HEK293 (cell line): ENCODE measurements at regions not wholly inside any gene's neighbourhood (a gene's known extent, or its start where the extent isn't known, plus 50 kb on each side); places are given as distances from the start of the nearest gene placed in this dataset.

Source experiments
- CTCF ChIA-PET: fragments of 350-600 bp; formaldehyde crosslinking; extraction: SDS; loops from one replicate; lab custom pipeline; 2021; ENCODE audit warnings: antibody characterized with exemption; lab: Yijun Ruan, JAX
- POLR2A ChIA-PET: fragments of 300-600 bp; formaldehyde crosslinking; extraction: SDS; loops from one replicate; lab custom pipeline; 2020; ENCODE audit warnings: antibody characterized with exemption, inconsistent platforms; lab: Yijun Ruan, JAX
- H3K27ac ChIP-seq: fragments of 200-500 bp; sonication (Bioruptor generic); 2 replicates; pipeline ENCODE4 v1.5.1; 2014; ENCODE audit warnings: low read depth, low read length, control low read depth, inconsistent platforms; ENCODE audit errors: extremely low read depth
- H3K36me3 ChIP-seq, 2 experiments: fragments of 200-500 bp in 1 of 2; sonication (Bioruptor generic) in 1 of 2; 1 replicate in 1 of 2; 2 replicates in 1 of 2; pipeline ENCODE4 v1.5.1; 2014 to 2017; ENCODE audit warnings: inconsistent platforms in 2 of 2, low read length in 2 of 2; ENCODE audit not compliant: control insufficient read depth in 2 of 2, insufficient read depth in 1 of 2
- H3K4me1 ChIP-seq: fragments of 200-500 bp; sonication (Bioruptor generic); 2 replicates; pipeline ENCODE4 v1.5.1; 2014; ENCODE audit warnings: mild to moderate bottlenecking, low read length, inconsistent platforms; ENCODE audit not compliant: control insufficient read depth, insufficient read depth
- H3K4me3 ChIP-seq: 2 replicates; pipeline ENCODE4 v1.5.1; 2011; ENCODE audit warnings: low read depth, mild to moderate bottlenecking, control low read depth, low read length, moderate library complexity
- H3K9me3 ChIP-seq: fragments of 200-500 bp; sonication (Bioruptor generic); 2 replicates; pipeline ENCODE4 v1.5.1; 2014; ENCODE audit warnings: low read depth, low read length, inconsistent platforms; ENCODE audit not compliant: control insufficient read depth, insufficient read depth
- FEZF1 ChIP-seq: fragments of 450-650 bp; formaldehyde crosslinking; IDR thresholded peaks from 2 replicates; pipeline ENCODE4 v1.5.1; 2016; ENCODE audit warnings: missing biosample characterization, missing genetic modification characterization
- GLI4 ChIP-seq: fragments of 450-650 bp; formaldehyde crosslinking; IDR thresholded peaks from 2 replicates; pipeline ENCODE4 v1.5.1; 2016; ENCODE audit warnings: missing biosample characterization, missing genetic modification characterization
- KLF1 ChIP-seq: fragments of 450-650 bp; formaldehyde crosslinking; IDR thresholded peaks from 2 replicates; pipeline ENCODE4 v1.5.1; 2016; ENCODE audit warnings: missing biosample characterization, missing genetic modification characterization
- OVOL3 ChIP-seq: fragments of 450-650 bp; formaldehyde crosslinking; IDR thresholded peaks from 2 replicates; pipeline ENCODE4 v1.5.1; 2016; ENCODE audit warnings: missing biosample characterization, missing genetic modification characterization
- TCF7L2 ChIP-seq: IDR thresholded peaks from 2 replicates; pipeline ENCODE4 v1.6.1; 2011; ENCODE audit warnings: low read depth, mild to moderate bottlenecking, inconsistent platforms, low read length, moderate library complexity, borderline replicate concordance
- ZBTB1 ChIP-seq: fragments of 450-650 bp; formaldehyde crosslinking; IDR thresholded peaks from 2 replicates; pipeline ENCODE4 v1.5.1; 2016; ENCODE audit warnings: missing biosample characterization, missing genetic modification characterization
- ZBTB26 ChIP-seq: fragments of 450-650 bp; formaldehyde crosslinking; optimal IDR thresholded peaks from 2 replicates; pipeline ENCODE3; 2016; ENCODE audit warnings: missing biosample characterization, mild to moderate bottlenecking, missing genetic modification characterization
- ZBTB48 ChIP-seq: fragments of 450-650 bp; formaldehyde crosslinking; IDR thresholded peaks from 2 replicates; pipeline ENCODE4 v1.5.1; 2016; ENCODE audit warnings: missing biosample characterization, missing genetic modification characterization
- ZNF112 ChIP-seq: fragments of 450-650 bp; formaldehyde crosslinking; IDR thresholded peaks from 2 replicates; pipeline ENCODE4 v1.5.0; 2017; ENCODE audit warnings: missing biosample characterization, missing genetic modification characterization
- ZNF146 ChIP-seq: fragments of 450-650 bp; formaldehyde crosslinking; IDR thresholded peaks from 2 replicates; pipeline ENCODE4 v1.5.1; 2016; ENCODE audit warnings: missing biosample characterization, missing genetic modification characterization
- ZNF148 ChIP-seq: fragments of 450-650 bp; formaldehyde crosslinking; IDR thresholded peaks from 2 replicates; pipeline ENCODE4 v1.5.0; 2017; ENCODE audit warnings: missing biosample characterization, missing genetic modification characterization, borderline replicate concordance
- ZNF211 ChIP-seq: fragments of 450-650 bp; formaldehyde crosslinking; IDR thresholded peaks from 2 replicates; pipeline ENCODE4 v1.5.1; 2016; ENCODE audit warnings: low read depth, missing biosample characterization, missing genetic modification characterization
- ZNF239 ChIP-seq: fragments of 450-650 bp; formaldehyde crosslinking; IDR thresholded peaks from 2 replicates; pipeline ENCODE4 v1.5.1; 2016; ENCODE audit warnings: missing biosample characterization, missing genetic modification characterization
- ZNF24 ChIP-seq: fragments of 450-650 bp; formaldehyde crosslinking; IDR thresholded peaks from 2 replicates; pipeline ENCODE4 v1.5.1; 2016; ENCODE audit warnings: missing biosample characterization, missing genetic modification characterization
- ZNF266 ChIP-seq: fragments of 450-650 bp; formaldehyde crosslinking; IDR thresholded peaks from 2 replicates; pipeline ENCODE4 v1.5.1; 2016; ENCODE audit warnings: missing biosample characterization, missing genetic modification characterization, low read depth
- ZNF302 ChIP-seq: fragments of 450-650 bp; formaldehyde crosslinking; IDR thresholded peaks from 2 replicates; pipeline ENCODE4 v1.5.1; 2016; ENCODE audit warnings: missing biosample characterization, missing genetic modification characterization, low read depth
- ZNF341 ChIP-seq: fragments of 450-650 bp; formaldehyde crosslinking; IDR thresholded peaks from 2 replicates; pipeline ENCODE4; 2016; ENCODE audit warnings: low read depth, missing biosample characterization, missing genetic modification characterization
- ZNF37A ChIP-seq: fragments of 450-650 bp; IDR thresholded peaks from 2 replicates; pipeline ENCODE4 v1.5.1; 2018; ENCODE audit warnings: missing biosample characterization, missing genetic modification characterization
- ZNF488 ChIP-seq: fragments of 450-650 bp; formaldehyde crosslinking; IDR thresholded peaks from 2 replicates; pipeline ENCODE4 v1.5.1; 2016; ENCODE audit warnings: missing biosample characterization, missing genetic modification characterization
- ZNF521 ChIP-seq: fragments of 450-650 bp; formaldehyde crosslinking; IDR thresholded peaks from 2 replicates; pipeline ENCODE4 v1.5.1; 2017; ENCODE audit warnings: missing biosample characterization, mild to moderate bottlenecking, missing genetic modification characterization
- ZNF529 ChIP-seq: fragments of 450-650 bp; formaldehyde crosslinking; IDR thresholded peaks from 2 replicates; pipeline ENCODE4 v1.5.1; 2017; ENCODE audit warnings: missing genetic modification characterization, missing biosample characterization; ENCODE audit not compliant: insufficient replicate concordance
- ZNF596 ChIP-seq: fragments of 450-650 bp; IDR thresholded peaks from 2 replicates; pipeline ENCODE4 v1.5.0; 2018; ENCODE audit warnings: missing biosample characterization, mild to moderate bottlenecking, missing genetic modification characterization, moderate library complexity
- ZNF610 ChIP-seq: fragments of 450-650 bp; formaldehyde crosslinking; IDR thresholded peaks from 2 replicates; pipeline ENCODE4 v1.5.1; 2016; ENCODE audit warnings: missing biosample characterization, missing genetic modification characterization, borderline replicate concordance
- ZNF623 ChIP-seq: fragments of 450-650 bp; formaldehyde crosslinking; IDR thresholded peaks from 2 replicates; pipeline ENCODE4 v1.5.1; 2016; ENCODE audit warnings: missing biosample characterization, missing genetic modification characterization
- ZNF664 ChIP-seq: fragments of 450-650 bp; formaldehyde crosslinking; IDR thresholded peaks from 2 replicates; pipeline ENCODE4 v1.5.1; 2016; ENCODE audit warnings: missing biosample characterization, missing genetic modification characterization
- TF ChIP-seq, protein P1 (sequence below): fragments of 450-650 bp; formaldehyde crosslinking; IDR thresholded peaks from 2 replicates; pipeline ENCODE4 v1.5.1; 2016; ENCODE audit warnings: missing biosample characterization, missing genetic modification characterization
- TF ChIP-seq, protein P2 (sequence below): fragments of 450-650 bp; formaldehyde crosslinking; IDR thresholded peaks from 2 replicates; pipeline ENCODE4 v1.5.1; 2016; ENCODE audit warnings: missing biosample characterization, missing genetic modification characterization
- TF ChIP-seq, protein P3 (sequence below): fragments of 450-650 bp; formaldehyde crosslinking; IDR thresholded peaks from 2 replicates; pipeline ENCODE4 v1.5.1; 2017; ENCODE audit warnings: missing biosample characterization, missing genetic modification characterization

DNA sequence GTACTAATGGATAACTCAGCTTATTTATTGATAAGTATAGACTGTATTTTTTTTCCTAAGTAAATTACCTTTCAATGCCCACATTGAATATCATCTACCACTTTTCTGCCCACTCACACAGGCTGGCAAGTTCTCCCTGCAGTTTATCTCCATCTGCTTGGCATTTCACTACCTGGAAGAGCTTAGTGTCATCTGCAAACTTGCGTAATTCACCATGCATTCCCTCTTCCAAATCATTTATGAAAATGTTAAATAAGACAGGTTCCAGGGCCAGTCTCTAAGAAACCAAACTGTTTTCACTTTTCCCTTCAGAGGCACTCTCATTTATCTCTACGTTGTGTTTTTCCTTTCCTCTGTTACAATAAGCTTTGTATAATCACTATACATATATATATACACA lies 1076.6 kb downstream of the IGSF11 start (continued):
- TF ChIP-seq, protein P1, sequence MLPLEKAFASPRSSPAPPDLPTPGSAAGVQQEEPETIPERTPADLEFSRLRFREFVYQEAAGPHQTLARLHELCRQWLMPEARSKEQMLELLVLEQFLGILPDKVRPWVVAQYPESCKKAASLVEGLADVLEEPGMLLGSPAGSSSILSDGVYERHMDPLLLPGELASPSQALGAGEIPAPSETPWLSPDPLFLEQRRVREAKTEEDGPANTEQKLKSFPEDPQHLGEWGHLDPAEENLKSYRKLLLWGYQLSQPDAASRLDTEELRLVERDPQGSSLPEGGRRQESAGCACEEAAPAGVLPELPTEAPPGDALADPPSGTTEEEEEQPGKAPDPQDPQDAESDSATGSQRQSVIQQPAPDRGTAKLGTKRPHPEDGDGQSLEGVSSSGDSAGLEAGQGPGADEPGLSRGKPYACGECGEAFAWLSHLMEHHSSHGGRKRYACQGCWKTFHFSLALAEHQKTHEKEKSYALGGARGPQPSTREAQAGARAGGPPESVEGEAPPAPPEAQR (tag by site-specific recombination): no peak
- no peak for TF ChIP-seq ZNF341 (tag by site-specific recombination)
- TF ChIP-seq ZNF521 (tag by site-specific recombination): no peak

- CTCF ChIA-PET: no interaction called here
- H3K36me3 ChIP-seq: no peaks in the 10 kb centered on the region
- H3K27ac ChIP-seq: no peak overlapping the region
- H3K4me1 ChIP-seq: no peaks in the 10 kb centered on the region; the same call in 1 of the 2 replicates
- TF ChIP-seq ZNF596 (tag by site-specific recombination) (no peak), ZBTB1 (tag by site-specific recombination) (no peak), FEZF1 (tag by site-specific recombination) (no peak), ZNF239 (tag by site-specific recombination) (no peak), KLF1 (tag by site-specific recombination) (no peak), ZBTB26 (no peak), ZNF529 (no peak), ZNF24 (tag by site-specific recombination) (no peak), ZNF341 (tag by site-specific recombination) (no peak), ZNF610 (no peak), ZNF37A (tag by site-specific recombination) (no peak), ZNF146 (tag by site-specific recombination) (no peak), TCF7L2 (no peak)
- TF ChIP-seq, protein P2, sequence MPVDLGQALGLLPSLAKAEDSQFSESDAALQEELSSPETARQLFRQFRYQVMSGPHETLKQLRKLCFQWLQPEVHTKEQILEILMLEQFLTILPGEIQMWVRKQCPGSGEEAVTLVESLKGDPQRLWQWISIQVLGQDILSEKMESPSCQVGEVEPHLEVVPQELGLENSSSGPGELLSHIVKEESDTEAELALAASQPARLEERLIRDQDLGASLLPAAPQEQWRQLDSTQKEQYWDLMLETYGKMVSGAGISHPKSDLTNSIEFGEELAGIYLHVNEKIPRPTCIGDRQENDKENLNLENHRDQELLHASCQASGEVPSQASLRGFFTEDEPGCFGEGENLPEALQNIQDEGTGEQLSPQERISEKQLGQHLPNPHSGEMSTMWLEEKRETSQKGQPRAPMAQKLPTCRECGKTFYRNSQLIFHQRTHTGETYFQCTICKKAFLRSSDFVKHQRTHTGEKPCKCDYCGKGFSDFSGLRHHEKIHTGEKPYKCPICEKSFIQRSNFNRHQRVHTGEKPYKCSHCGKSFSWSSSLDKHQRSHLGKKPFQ (tag by site-specific recombination): no peak
- H3K9me3 ChIP-seq: no peaks in the 10 kb centered on the region
- no peak overlapping the region for H3K4me3 ChIP-seq
- POLR2A ChIA-PET: no interaction called here
Measured at GRCh38 chr3:117962750-117963149, 1071.9 kb downstream of the IGSF11 start.

GRCh38 chr3:117963858-117964257 lies 1070.8 kb downstream of the IGSF11 start:
- Histone ChIP-seq H3K4me3 (no peak overlapping the region), H3K4me1 (no peaks in the 10 kb centered on the region; the same call in 1 of the 2 replicates), H3K27ac (no peak overlapping the region), H3K36me3 (no peaks in the 10 kb centered on the region), H3K9me3 (no peaks in the 10 kb centered on the region)
- ChIA-PET CTCF (no interaction called here), POLR2A (no interaction called here)
- no peak for TF ChIP-seq ZNF148 (tag by site-specific recombination)
- no peak for TF ChIP-seq ZNF211 (tag by site-specific recombination)
- TF ChIP-seq ZNF266 (tag by site-specific recombination): no peak
- no peak for TF ChIP-seq ZNF488 (tag by site-specific recombination)
- TF ChIP-seq ZNF112 (tag by site-specific recombination): no peak
- TF ChIP-seq ZNF623 (tag by site-specific recombination): no peak
- no peak for TF ChIP-seq ZNF664 (tag by site-specific recombination)
- TF ChIP-seq ZBTB48 (tag by site-specific recombination): no peak
- no peak for TF ChIP-seq FEZF1 (tag by site-specific recombination)
- TF ChIP-seq, protein P3, sequence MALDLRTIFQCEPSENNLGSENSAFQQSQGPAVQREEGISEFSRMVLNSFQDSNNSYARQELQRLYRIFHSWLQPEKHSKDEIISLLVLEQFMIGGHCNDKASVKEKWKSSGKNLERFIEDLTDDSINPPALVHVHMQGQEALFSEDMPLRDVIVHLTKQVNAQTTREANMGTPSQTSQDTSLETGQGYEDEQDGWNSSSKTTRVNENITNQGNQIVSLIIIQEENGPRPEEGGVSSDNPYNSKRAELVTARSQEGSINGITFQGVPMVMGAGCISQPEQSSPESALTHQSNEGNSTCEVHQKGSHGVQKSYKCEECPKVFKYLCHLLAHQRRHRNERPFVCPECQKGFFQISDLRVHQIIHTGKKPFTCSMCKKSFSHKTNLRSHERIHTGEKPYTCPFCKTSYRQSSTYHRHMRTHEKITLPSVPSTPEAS (tag by site-specific recombination): no peak
- no peak for TF ChIP-seq GLI4 (tag by site-specific recombination)
- no peak for TF ChIP-seq OVOL3 (tag by site-specific recombination)
- TF ChIP-seq ZNF302: no peak
